GM12892 (cell line): ENCODE measurements at regions not wholly inside any gene's neighbourhood (a gene's known extent, or its start where the extent isn't known, plus 50 kb on each side); places are given as distances from the start of the nearest gene placed in this dataset.

ENCODE experiments used
- POLR2A ChIP-seq: IDR thresholded peaks from 2 replicates; pipeline ENCODE4 v1.6.1; 2011; ENCODE audit warnings: low read depth, low read length, control low read depth
- POLR2AphosphoS5 ChIP-seq: IDR thresholded peaks from 2 replicates; pipeline ENCODE4 v1.6.1; 2011; ENCODE audit warnings: low read depth, low read length, control low read depth
- TAF1 ChIP-seq: IDR thresholded peaks from 2 replicates; pipeline ENCODE4 v1.6.1; 2011; ENCODE audit warnings: low read depth, mild to moderate bottlenecking, control low read depth, low read length, borderline replicate concordance

- TF ChIP-seq POLR2AphosphoS5: no peak
- TF ChIP-seq POLR2A: no peak
- no peak for TF ChIP-seq TAF1
These were observed 146.4 kb upstream of the C9orf72 start for GRCh38 chr9:27719711-27720110.
